ENCODE measurements at regions not wholly inside any gene's neighbourhood (a gene's known extent, or its start where the extent isn't known, plus 50 kb on each side); places are given as distances from the start of the nearest gene placed in this dataset.

DNA sequence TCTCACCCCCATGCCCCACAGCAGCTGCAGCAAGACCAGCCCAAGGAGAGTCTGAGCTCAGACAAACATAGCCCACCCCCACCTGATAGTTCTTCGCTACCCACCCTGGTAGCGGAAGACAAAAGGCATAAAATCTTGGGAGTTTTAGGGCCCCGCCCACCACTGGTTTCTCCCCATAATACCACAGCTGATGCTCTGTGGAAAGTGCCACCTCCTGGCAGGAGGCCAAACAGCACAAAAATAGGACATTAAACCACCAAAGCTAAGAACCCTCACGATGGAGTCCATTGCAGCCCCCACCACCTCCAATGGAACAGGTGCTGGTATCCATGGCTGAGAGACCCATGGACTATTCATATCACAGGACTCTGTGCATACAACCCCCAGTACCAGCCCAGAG is 226.7 kb downstream of the SNCA start (continued):
- TF ChIP-seq CTCF (IDR thresholded peaks at IDR 0.05 in 2 of 3, conservative IDR thresholded peaks at IDR 0.05 in 1 of 3; ENCODE audit: control insufficient read depth in 2 of 3, extremely low read depth in 1 of 3, insufficient read depth in 1 of 3, low read depth in 3 of 3, low read length in 3 of 3) (no peak), MYC (IDR thresholded peaks at IDR 0.05; ENCODE audit: insufficient read depth, insufficient read length, insufficient replicate concordance, low read length, severe bottlenecking) (no peak), SREBF1 (IDR thresholded peaks at IDR 0.05; ENCODE audit: low read length) (no peak), HDAC6 (IDR thresholded peaks at IDR 0.05; ENCODE audit: unreplicated experiment) (no peak), RCOR1 (conservative IDR thresholded peaks at IDR 0.05; ENCODE audit: low read depth, low read length) (no peak), CBFB (IDR thresholded peaks at IDR 0.05; ENCODE audit: low read depth) (no peak)

- SMC1A ChIA-PET (ENCODE audit: uncharacterized antibody, unreplicated experiment): no interaction called here
- Histone ChIP-seq H3K9me3 (replicated peaks; ENCODE audit: control insufficient read depth, insufficient read depth, low read length) (no peaks in the 10 kb centered on the region), H2AFZ (ENCODE audit: control insufficient read depth, low read depth, low read length) (no peak overlapping the region), H3K4me3 (no peak overlapping the region), H3K4me2 (ENCODE audit: control insufficient read depth, insufficient read depth) (no peak overlapping the region), H3K27ac (ENCODE audit: control insufficient read depth, insufficient read depth) (no peak overlapping the region), H3K4me1 (ENCODE audit: control insufficient read depth, insufficient read depth, low read length) (no peaks in the 10 kb centered on the region), H3K9ac (ENCODE audit: control insufficient read depth, insufficient read depth, low read length) (no peak overlapping the region), H3K79me2 (ENCODE audit: control insufficient read depth, insufficient read depth, low read length) (no peaks in the 10 kb centered on the region), H3K36me3 (ENCODE audit: control insufficient read depth in 2 of 2, insufficient read depth in 2 of 2, low read length in 1 of 2) (no peaks in the 10 kb centered on the region), H3K27me3 (replicated peaks in 1 of 2; ENCODE audit: control insufficient read depth in 2 of 2, insufficient read depth in 2 of 2, low read length in 1 of 2) (no peaks in the 10 kb centered on the region), H4K20me1 (ENCODE audit: control insufficient read depth, insufficient read depth) (no peaks in the 10 kb centered on the region)
- CTCF ChIA-PET: no interaction called here
- no TSS peak for BruUV-seq (replicated peaks)
- FAIRE-seq (no peak), DNase-seq (ENCODE audit: low read depth, low spot score) (no peak), ATAC-seq (no peak)
- POLR2A ChIA-PET: no interaction called here
- RAD21 ChIA-PET (ENCODE audit: unreplicated experiment): no interaction called here
- in situ Hi-C loops (cut with MboI) (no loop called here), intact Hi-C loops (cut with micrococcal nuclease; ENCODE audit: unreplicated experiment) (no loop called here)
- WGBS (ENCODE audit: insufficient coverage, insufficient replicate concordance, low lambda C conversion rate, missing lambda C conversion rate): 26% methylated on average over 5 of the region's 5 CpGs
- TF ChIP-seq BHLHE40 (IDR thresholded peaks at IDR 0.05; ENCODE audit: borderline replicate concordance in 1 of 2, low read depth in 2 of 2, low read length in 1 of 2) (no peak), MYB (IDR thresholded peaks at IDR 0.05; ENCODE audit: borderline replicate concordance, low read depth, low read length) (no peak), LARP7 (IDR thresholded peaks at IDR 0.05) (no peak)
Measured at GRCh38 chr4:89609756-89610155, 227.2 kb downstream of the SNCA start.
